RWPE1 (cell line): ENCODE measurements at regions not wholly inside any gene's neighbourhood (a gene's known extent, or its start where the extent isn't known, plus 50 kb on each side); places are given as distances from the start of the nearest gene placed in this dataset.

Source experiments
- CTCF ChIA-PET: fragments of 350-600 bp; sonication (Branson Sonifier 250); formaldehyde crosslinking; extraction: SDS; loops from one replicate; lab custom pipeline; 2021; lab: Yijun Ruan, JAX
- POLR2A ChIA-PET: fragments of 400-600 bp; formaldehyde crosslinking; extraction: SDS; loops from one replicate; lab custom pipeline; 2020; ENCODE audit warnings: antibody characterized with exemption; ENCODE audit not compliant: low non-redundant PET; lab: Yijun Ruan, JAX
- DNase-seq: peaks from one replicate; pipeline ENCODE4 v3.0.0; 2012; ENCODE audit warnings: low spot score
- H3K27ac ChIP-seq: fragments of 450-650 bp; 2 replicates; pipeline ENCODE4 v1.5.1; 2017
- CTCF ChIP-seq: fragments of 450-650 bp; conservative IDR thresholded peaks from 2 replicates; pipeline ENCODE4 v1.5.1; 2017; ENCODE audit warnings: low read depth, mild to moderate bottlenecking

GRCh38 chr15:69532856-69533255 lies 80.2 kb downstream of the RPLP1 start:
- POLR2A ChIA-PET, result no interaction called here
- CTCF ChIA-PET, result no interaction called here
- no peak for DNase-seq
- H3K27ac ChIP-seq, result no peak overlapping the region
- no peak for TF ChIP-seq CTCF

GRCh38 chr15:69533522-69533921 lies 80.9 kb downstream of the RPLP1 start:
- DNase-seq, result no peak
- CTCF ChIA-PET, result interaction anchor here (0.6 kb wide), 2 partner anchors 253 to 1854 kb away, joined by 3 to 5 read pairs; no protein-coding TSS in a partner anchor
- POLR2A ChIA-PET, result no interaction called here
- TF ChIP-seq CTCF, result no peak
- no peak overlapping the region for H3K27ac ChIP-seq

- ChIA-PET POLR2A (no interaction called here), CTCF (interaction anchor here (0.6 to 1.3 kb wide), 4 partner anchors 9 to 651 kb away, joined by 3 to 6 read pairs (median 4); no protein-coding TSS in a partner anchor)
- DNase-seq, result no peak
- H3K27ac ChIP-seq, result no peak overlapping the region
- TF ChIP-seq CTCF, result no peak
These were observed 82.6 kb downstream of the RPLP1 start for GRCh38 chr15:69535101-69535638.

GRCh38 chr15:69535998-69536397 lies 83.4 kb downstream of the RPLP1 start:
- POLR2A ChIA-PET, result no interaction called here
- CTCF ChIA-PET, result interaction anchor here (0.7 to 1.3 kb wide), 2 partner anchors 12 to 908 kb away, joined by 4 read pairs; no protein-coding TSS in a partner anchor
- DNase-seq, result no peak

GRCh38 chr15:69536726-69537512 lies 84.3 kb downstream of the RPLP1 start:
- DNase-seq, result no peak
- POLR2A ChIA-PET, result interaction anchor here (0.7 kb wide), 1 partner anchor 378 kb away, joined by 5 read pairs; no protein-coding TSS in a partner anchor

More at GRCh38 chr15:69535998-69536397, 83.4 kb downstream of the RPLP1 start:
- TF ChIP-seq CTCF, result no peak
- no peak overlapping the region for H3K27ac ChIP-seq

More at GRCh38 chr15:69536726-69537512, 84.3 kb downstream of the RPLP1 start:
- TF ChIP-seq CTCF, result no peak
- no peak overlapping the region for H3K27ac ChIP-seq
- CTCF ChIA-PET, result interaction anchor here (0.7 kb wide), 1 partner anchor 907 kb away, joined by 4 read pairs; no protein-coding TSS in a partner anchor
